HepG2 (cell line): ENCODE measurements at regions not wholly inside any gene's neighbourhood (a gene's known extent, or its start where the extent isn't known, plus 50 kb on each side); places are given as distances from the start of the nearest gene placed in this dataset.

Experiments used
- ATAC-seq: fragments of 200-7000 bp; cut with Tn5 transposase; 3 replicates; pipeline ENCODE4 v1.9.1; 2020; ENCODE audit warnings: mild to moderate bottlenecking, moderate library complexity
- BruUV-seq: library from RNA; stranded (reverse); fragments of 400-500 nt; replicated peaks from 2 replicates; lab custom pipeline; 2021; lab: Mats Ljungman, UMichigan
- CTCF ChIA-PET: fragments of 300-600 bp; formaldehyde crosslinking; extraction: SDS; loops from one replicate; lab custom pipeline; 2021; ENCODE audit warnings: low total read pairs, inconsistent platforms, low intra/inter-chr PET ratio; lab: Yijun Ruan, JAX
- POLR2A ChIA-PET: fragments of 350-600 bp; sonication (Branson Sonifier 250); formaldehyde crosslinking; loops from one replicate; lab custom pipeline; 2020; ENCODE audit warnings: antibody characterized with exemption, inconsistent platforms; lab: Yijun Ruan, JAX
- DNase-seq: peaks from one replicate; pipeline ENCODE4 v3.0.0-alpha.2; 2015; ENCODE audit warnings: low spot score
- FAIRE-seq: peaks from 3 replicates; lab custom pipeline; 2011; peaks lifted over from hg19 to GRCh38; lab: Jason Lieb, UNC
- H2AFZ ChIP-seq: one replicate; pipeline ENCODE4 v1.6.1; 2011; ENCODE audit warnings: low read length, inconsistent platforms
- H3K27ac ChIP-seq: fragments of 300-600 bp; 3 replicates; pipeline ENCODE4 v1.8.0; 2011; ENCODE audit warnings: mixed run types, mild to moderate bottlenecking, mixed read lengths, low read length, inconsistent platforms; ENCODE audit not compliant: insufficient read depth; ENCODE audit errors: extremely low read length
- H3K27me3 ChIP-seq, 2 experiments: fragments of 200-600 bp in 1 of 2; 2 replicates in 1 of 2; 3 replicates in 1 of 2; pipeline versions ENCODE4 v1.6.0 to v1.8.0; 2011; ENCODE audit warnings: low read length in 2 of 2, mild to moderate bottlenecking in 2 of 2, moderate library complexity in 2 of 2, inconsistent platforms in 1 of 2; ENCODE audit not compliant: insufficient read depth in 2 of 2, control insufficient read depth in 1 of 2
- H3K36me3 ChIP-seq, 2 experiments: fragments of 200-600 bp in 1 of 2; replicated peaks in 1 of 2; 2 replicates in 1 of 2; 3 replicates in 1 of 2; pipeline versions ENCODE4 v1.5.1 to v1.8.0; 2011; ENCODE audit warnings: low read length in 2 of 2, inconsistent platforms in 1 of 2; ENCODE audit not compliant: insufficient read depth in 2 of 2, control insufficient read depth in 1 of 2
- H3K4me1 ChIP-seq: 2 replicates; pipeline ENCODE4 v1.5.1; 2012; ENCODE audit warnings: low read length, inconsistent platforms; ENCODE audit not compliant: insufficient read depth
- H3K4me2 ChIP-seq: 2 replicates; pipeline ENCODE4 v1.6.0; 2011; ENCODE audit warnings: low read depth, low read length, inconsistent platforms
- H3K4me3 ChIP-seq, 3 experiments: fragments of 200-600 bp in 1 of 3; sonication (generic), shearing (Covaris generic) in 1 of 3; replicated peaks in 1 of 3; 2 replicates each; pipeline ENCODE4 v1.5.1; 2011 to 2016; ENCODE audit warnings: low read length in 3 of 3, inconsistent platforms in 2 of 3, low read depth in 2 of 3, mild to moderate bottlenecking in 2 of 3, control low read depth in 1 of 3, mixed read lengths in 1 of 3; ENCODE audit not compliant: insufficient read depth in 1 of 3
- H3K79me2 ChIP-seq: one replicate; pipeline ENCODE4 v1.6.1; 2011; ENCODE audit warnings: low read length, inconsistent platforms; ENCODE audit not compliant: insufficient read depth
- H3K9ac ChIP-seq: 2 replicates; pipeline ENCODE4 v1.6.0; 2011; ENCODE audit warnings: mild to moderate bottlenecking, low read depth, low read length, inconsistent platforms; ENCODE audit not compliant: insufficient read depth
- H3K9me3 ChIP-seq: 2 replicates; pipeline ENCODE4 v1.5.1; 2012; ENCODE audit warnings: mild to moderate bottlenecking, low read length
- H4K20me1 ChIP-seq: 2 replicates; pipeline ENCODE4 v1.6.0; 2011; ENCODE audit warnings: inconsistent platforms, mild to moderate bottlenecking, low read length, moderate library complexity; ENCODE audit not compliant: insufficient read depth
- TOPORS ChIP-seq: sonication (generic); formaldehyde crosslinking; IDR thresholded peaks from 2 replicates; pipeline ENCODE4 v1.8.0; 2023; ENCODE audit warnings: mild to moderate bottlenecking, missing genetic modification reagents
- YEATS2 ChIP-seq: sonication (generic); formaldehyde crosslinking; IDR thresholded peaks from 2 replicates; pipeline ENCODE4 v1.4.0; 2020; ENCODE audit warnings: missing genetic modification reagents, borderline replicate concordance
- ZNF136 ChIP-seq: sonication (generic); formaldehyde crosslinking; IDR thresholded peaks from 2 replicates; pipeline ENCODE4 v1.8.1; 2022; ENCODE audit warnings: low read depth, mild to moderate bottlenecking, moderate library complexity, missing genetic modification reagents
- ZNF180 ChIP-seq: sonication (generic); formaldehyde crosslinking; IDR thresholded peaks from 2 replicates; pipeline ENCODE4 v1.4.0; 2020; ENCODE audit warnings: low read depth, missing genetic modification reagents, borderline replicate concordance
- ZNF367 ChIP-seq: sonication (generic); formaldehyde crosslinking; IDR thresholded peaks from 2 replicates; pipeline ENCODE4 v1.4.0; 2020; ENCODE audit warnings: missing genetic modification reagents, borderline replicate concordance
- ZNF552 ChIP-seq: sonication (generic); formaldehyde crosslinking; IDR thresholded peaks from 2 replicates; pipeline ENCODE4 v1.9.0; 2022; ENCODE audit warnings: missing genetic modification reagents, mild to moderate bottlenecking, borderline replicate concordance
- WGBS: methylation state at CpG from one replicate; pipeline ENCODE4 v1.1.6; 2017; ENCODE audit warnings: low lambda C conversion rate; 5-methylcytosine and 5-hydroxymethylcytosine counted together
- in situ Hi-C: cut with HindIII; loops from 2 replicates; pipeline ENCODE4 v1.10.0; 2017; ENCODE audit warnings: low pct_unique_long_range_greater_than_20kb; ENCODE audit not compliant: extremely low pct_ligation_motif_present
- intact Hi-C: fragments of 100-400 bp; cut with micrococcal nuclease; formaldehyde crosslinking; loops from one replicate; pipeline ENCODE4 v1.10.0; 2022; ENCODE audit not compliant: unreplicated experiment
- TF ChIP-seq, protein P1 (sequence below), 2 experiments: sonication (generic) in 1 of 2; formaldehyde crosslinking in 1 of 2; IDR thresholded peaks; 2 replicates each; pipeline versions ENCODE4 v1.5.1 to v1.6.1; 2011 to 2020; ENCODE audit warnings: borderline replicate concordance in 1 of 2, low read depth in 1 of 2, low read length in 1 of 2, mild to moderate bottlenecking in 1 of 2, missing genetic modification reagents in 1 of 2, moderate library complexity in 1 of 2

DNA sequence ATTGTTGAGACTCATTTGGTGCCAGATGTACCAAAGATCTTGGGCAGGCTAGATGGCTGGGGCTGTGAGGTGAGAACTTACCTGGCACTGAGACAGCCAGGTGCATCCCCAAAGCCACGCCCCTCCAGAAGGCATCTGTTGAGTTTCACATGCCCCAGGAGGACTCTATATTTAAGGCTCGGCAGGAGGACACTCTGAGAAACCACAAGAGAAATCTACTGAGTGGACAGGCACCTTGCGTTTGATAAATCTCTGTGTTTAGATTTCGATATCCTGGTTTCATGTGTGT lies 197.9 kb upstream of the ZNF536 start:
- no peak for FAIRE-seq
- TF ChIP-seq ZNF367 (CRISPR knock-in tag): no peak
- no peak for TF ChIP-seq YEATS2 (CRISPR knock-in tag)
- TF ChIP-seq ZNF180 (CRISPR knock-in tag): no peak
- TF ChIP-seq, protein P1, sequence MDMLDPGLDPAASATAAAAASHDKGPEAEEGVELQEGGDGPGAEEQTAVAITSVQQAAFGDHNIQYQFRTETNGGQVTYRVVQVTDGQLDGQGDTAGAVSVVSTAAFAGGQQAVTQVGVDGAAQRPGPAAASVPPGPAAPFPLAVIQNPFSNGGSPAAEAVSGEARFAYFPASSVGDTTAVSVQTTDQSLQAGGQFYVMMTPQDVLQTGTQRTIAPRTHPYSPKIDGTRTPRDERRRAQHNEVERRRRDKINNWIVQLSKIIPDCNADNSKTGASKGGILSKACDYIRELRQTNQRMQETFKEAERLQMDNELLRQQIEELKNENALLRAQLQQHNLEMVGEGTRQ (IDR thresholded peaks at IDR 0.05; ENCODE audit: low read depth, low read length): no peak
- TF ChIP-seq, protein P1 (CRISPR knock-in tag; IDR thresholded peaks at IDR 0.05; ENCODE audit: borderline replicate concordance): no peak
- TF ChIP-seq ZNF552 (CRISPR knock-in tag): no peak
- TF ChIP-seq TOPORS: no peak
- TF ChIP-seq ZNF136 (CRISPR knock-in tag): no peak
- no peak overlapping the region for H3K4me3 ChIP-seq
- POLR2A ChIA-PET: no interaction called here
- DNase-seq: no peak
- H3K4me2 ChIP-seq: no peak overlapping the region
- WGBS: 47% methylated on average over 3 of the region's 4 CpGs
- no peak for ATAC-seq
- no peak overlapping the region for H3K27ac ChIP-seq
- H2AFZ ChIP-seq: no peak overlapping the region
- no peak overlapping the region for H3K9ac ChIP-seq
- peaks cover 1 to 10% of the 10 kb centered on the region in 2 experiments; a peak in 2 of 5 replicates for H3K27me3 ChIP-seq
- H3K79me2 ChIP-seq: no peaks in the 10 kb centered on the region
- CTCF ChIA-PET: no interaction called here
- intact Hi-C loops: no loop called here
- in situ Hi-C loops: no loop called here
- H3K4me1 ChIP-seq: no peaks in the 10 kb centered on the region
- BruUV-seq: no TSS peak
- no peaks in the 10 kb centered on the region for H3K9me3 ChIP-seq
- H3K36me3 ChIP-seq: no peaks in the 10 kb centered on the region
- no peaks in the 10 kb centered on the region for H4K20me1 ChIP-seq
